H1 (cell line): ENCODE measurements at regions not wholly inside any gene's neighbourhood (a gene's known extent, or its start where the extent isn't known, plus 50 kb on each side); places are given as distances from the start of the nearest gene placed in this dataset.

Source experiments
- CREB1 ChIP-seq: IDR thresholded peaks from 2 replicates; pipeline ENCODE4 v1.6.1; 2012; ENCODE audit warnings: inconsistent platforms
- CTCF ChIP-seq, 3 experiments: IDR thresholded peaks; 1 replicate in 2 of 3; 2 replicates in 1 of 3; pipeline versions ENCODE4 v1.5.1 to v1.6.1; 2011; ENCODE audit warnings: low read length in 3 of 3, mild to moderate bottlenecking in 3 of 3, inconsistent platforms in 2 of 3, low read depth in 1 of 3, moderate library complexity in 1 of 3; ENCODE audit not compliant: insufficient read depth in 1 of 3; ENCODE audit errors: control extremely low read depth in 1 of 3
- EZH2 ChIP-seq: fragments of 200-600 bp; sonication (generic); IDR thresholded peaks from 2 replicates; pipeline ENCODE4 v1.7.1; 2012; ENCODE audit warnings: low read depth, mild to moderate bottlenecking, moderate library complexity, low read length, inconsistent platforms; ENCODE audit not compliant: severe bottlenecking
- HDAC6 ChIP-seq: IDR thresholded peaks from one replicate; pipeline ENCODE4 v1.7.1; 2012; ENCODE audit warnings: low read depth, mild to moderate bottlenecking, inconsistent platforms, low read length, moderate library complexity
- JUND ChIP-seq: IDR thresholded peaks from 2 replicates; pipeline ENCODE4 v1.6.1; 2011; ENCODE audit warnings: mild to moderate bottlenecking, improper control_type of control experiment, low read length
- MAX ChIP-seq: IDR thresholded peaks from 2 replicates; pipeline ENCODE4 v1.6.1; 2012; ENCODE audit warnings: inconsistent platforms
- RAD21 ChIP-seq, 2 experiments: IDR thresholded peaks in 1 of 2; conservative IDR thresholded peaks in 1 of 2; 2 replicates each; pipeline ENCODE4 v1.6.1; 2011; ENCODE audit warnings: low read depth in 2 of 2, low read length in 2 of 2, improper control_type of control experiment in 1 of 2, inconsistent platforms in 1 of 2, mild to moderate bottlenecking in 1 of 2, moderate library complexity in 1 of 2
- SAP30 ChIP-seq: fragments of 300-600 bp; sonication (generic); IDR thresholded peaks from 2 replicates; pipeline ENCODE4 v1.7.1; 2012; ENCODE audit warnings: low read length, moderate library complexity, mild to moderate bottlenecking, inconsistent platforms; ENCODE audit not compliant: insufficient read depth, insufficient replicate concordance
- TBP ChIP-seq: IDR thresholded peaks from 2 replicates; pipeline ENCODE4 v1.6.1; 2011; ENCODE audit warnings: low read depth, low read length, improper control_type of control experiment
- TEAD4 ChIP-seq: IDR thresholded peaks from 2 replicates; pipeline ENCODE4 v1.6.1; 2012; ENCODE audit warnings: low read depth, low read length, inconsistent platforms, mixed read lengths
- ZNF274 ChIP-seq: IDR thresholded peaks from 2 replicates; pipeline ENCODE4 v1.7.0; 2012; ENCODE audit warnings: low read length, borderline replicate concordance; ENCODE audit errors: extremely low read depth

- TF ChIP-seq ZNF274 (no peak), MAX (no peak), RAD21 (IDR thresholded peaks at IDR 0.05 in 1 of 2, conservative IDR thresholded peaks at IDR 0.05 in 1 of 2; ENCODE audit: low read depth in 2 of 2, low read length in 2 of 2) (no peak), SAP30 (no peak), TBP (no peak), EZH2 (no peak), CTCF (IDR thresholded peaks at IDR 0.05; ENCODE audit: control extremely low read depth in 1 of 3, insufficient read depth in 1 of 3, low read depth in 1 of 3, low read length in 3 of 3) (no peak), JUND (no peak), TEAD4 (no peak), HDAC6 (no peak), CREB1 (no peak)
Observed at GRCh38 chr13:38419312-38419873, 69.7 kb downstream of the UFM1 start.
